ENCODE measurements at regions not wholly inside any gene's neighbourhood (a gene's known extent, or its start where the extent isn't known, plus 50 kb on each side); places are given as distances from the start of the nearest gene placed in this dataset.
"Not testable (repeated sequence)": the region's sequence is repeated elsewhere in the genome, so short reads cannot be mapped to it uniquely, and the experiment has no call there.

DNA sequence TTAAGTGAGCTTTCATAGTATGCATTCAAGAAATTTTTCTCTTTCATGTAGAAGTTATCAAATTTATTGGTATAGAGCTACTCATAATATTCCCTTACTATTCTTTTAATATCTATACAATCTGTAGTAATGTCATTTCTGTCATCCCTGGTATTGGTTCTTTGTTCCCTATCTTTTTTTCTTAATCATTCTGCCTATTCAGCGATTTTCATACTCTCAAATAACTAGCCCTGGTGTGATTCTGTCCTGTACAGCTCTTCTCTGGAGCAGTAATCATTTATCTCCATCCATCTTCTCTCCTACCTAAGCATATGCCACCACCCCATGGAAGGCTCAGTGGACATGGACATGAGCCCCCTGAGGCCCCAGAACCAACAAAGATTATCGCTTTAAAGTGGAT is 213.2 kb upstream of the NEBL start:
- Histone ChIP-seq H3K4me1 (ENCODE audit: control insufficient read depth, extremely low read depth, insufficient read depth, low read length) (no peaks in the 10 kb centered on the region), H3K4me3 (ENCODE audit: control insufficient read depth in 2 of 3, extremely low read depth in 1 of 3, insufficient read depth in 2 of 3, low read depth in 1 of 3, low read length in 3 of 3) (no peak overlapping the region), H3K9me1 (ENCODE audit: control insufficient read depth, extremely low read depth, insufficient read depth, low read length) (no peaks in the 10 kb centered on the region), H3K27ac (ENCODE audit: control insufficient read depth, insufficient read depth, low read length) (no peak overlapping the region), H3K27me3 (ENCODE audit: control insufficient read depth, extremely low read depth, insufficient read depth, low read length) (no peaks in the 10 kb centered on the region), H3K9ac (ENCODE audit: control insufficient read depth, extremely low read depth, insufficient read depth, low read length) (no peak overlapping the region), H3K36me3 (ENCODE audit: control insufficient read depth in 2 of 2, extremely low read depth in 1 of 2, insufficient read depth in 2 of 2, low read length in 2 of 2) (no peaks in the 10 kb centered on the region), H3K79me2 (ENCODE audit: control insufficient read depth, insufficient read depth, low read length) (no peaks in the 10 kb centered on the region), H4K20me1 (ENCODE audit: control insufficient read depth, extremely low read depth, insufficient read depth, low read length) (no peaks in the 10 kb centered on the region), H3K4me2 (ENCODE audit: control insufficient read depth, extremely low read depth, insufficient read depth, low read depth, low read length) (no peak overlapping the region), H3K9me3 (ENCODE audit: control insufficient read depth, low read depth, low read length) (no peaks in the 10 kb centered on the region), H2AFZ (ENCODE audit: control insufficient read depth, low read length) (no peak overlapping the region)
- FAIRE-seq = no peak
- dilution Hi-C loops (cut with MboI; ENCODE audit: extremely low pct_ligation_motif_present, low sequenced_read_pairs) = no loop called here
- DNase-seq (ENCODE audit: low read depth, low spot score) = no peak
- no peak for TF ChIP-seq EZH2 (IDR thresholded peaks at IDR 0.05; ENCODE audit: low read length)
- no peak for TF ChIP-seq CTCF (optimal IDR thresholded peaks at IDR 0.05 in 1 of 3, IDR thresholded peaks at IDR 0.05 in 1 of 3, conservative IDR thresholded peaks at IDR 0.05 in 1 of 3; ENCODE audit: extremely low read depth in 1 of 3, insufficient read depth in 2 of 3, low read length in 3 of 3)

GRCh38 chr10:21106931-21107330 is 209.8 kb upstream of the NEBL start:
- H3K36me3 ChIP-seq (ENCODE audit: control insufficient read depth in 2 of 2, extremely low read depth in 1 of 2, insufficient read depth in 2 of 2, low read length in 2 of 2); H3K79me2 ChIP-seq (ENCODE audit: control insufficient read depth, insufficient read depth, low read length); FAIRE-seq; DNase-seq (ENCODE audit: low read depth, low spot score); H3K9ac ChIP-seq (ENCODE audit: control insufficient read depth, extremely low read depth, insufficient read depth, low read length); dilution Hi-C loops (cut with MboI; ENCODE audit: extremely low pct_ligation_motif_present, low sequenced_read_pairs); H2AFZ ChIP-seq (ENCODE audit: control insufficient read depth, low read length); H3K9me1 ChIP-seq (ENCODE audit: control insufficient read depth, extremely low read depth, insufficient read depth, low read length); H3K27me3 ChIP-seq (ENCODE audit: control insufficient read depth, extremely low read depth, insufficient read depth, low read length); H4K20me1 ChIP-seq (ENCODE audit: control insufficient read depth, extremely low read depth, insufficient read depth, low read length); H3K9me3 ChIP-seq (ENCODE audit: control insufficient read depth, low read depth, low read length); H3K4me3 ChIP-seq (ENCODE audit: control insufficient read depth in 2 of 3, extremely low read depth in 1 of 3, insufficient read depth in 2 of 3, low read depth in 1 of 3, low read length in 3 of 3); H3K27ac ChIP-seq (ENCODE audit: control insufficient read depth, insufficient read depth, low read length); H3K4me1 ChIP-seq (ENCODE audit: control insufficient read depth, extremely low read depth, insufficient read depth, low read length); H3K4me2 ChIP-seq (ENCODE audit: control insufficient read depth, extremely low read depth, insufficient read depth, low read depth, low read length): not testable (repeated sequence)

DNA sequence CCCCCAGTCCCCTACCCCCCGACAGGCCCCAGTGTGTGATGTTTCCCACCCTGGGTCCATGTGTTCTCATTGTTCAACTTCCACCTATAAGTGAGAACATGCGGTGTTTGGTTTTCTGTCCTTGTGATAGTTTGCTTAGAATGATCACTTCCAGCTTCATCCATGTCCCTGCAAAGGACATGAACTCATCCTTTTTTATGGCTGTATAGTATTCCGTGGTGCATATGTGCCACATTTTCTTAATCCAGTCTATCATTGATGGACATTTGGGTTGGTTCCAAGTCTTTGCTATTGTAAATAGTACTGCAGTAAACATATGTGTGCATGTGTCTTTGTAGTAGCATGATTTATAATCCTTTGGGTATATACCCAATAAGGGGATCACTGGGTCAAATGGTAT is 208.2 kb upstream of the NEBL start:
- H3K79me2 ChIP-seq (ENCODE audit: control insufficient read depth, insufficient read depth, low read length); DNase-seq (ENCODE audit: low read depth, low spot score); H3K4me3 ChIP-seq (ENCODE audit: control insufficient read depth in 2 of 3, extremely low read depth in 1 of 3, insufficient read depth in 2 of 3, low read depth in 1 of 3, low read length in 3 of 3); H3K36me3 ChIP-seq (ENCODE audit: control insufficient read depth in 2 of 2, extremely low read depth in 1 of 2, insufficient read depth in 2 of 2, low read length in 2 of 2); H3K27ac ChIP-seq (ENCODE audit: control insufficient read depth, insufficient read depth, low read length); H2AFZ ChIP-seq (ENCODE audit: control insufficient read depth, low read length); H3K4me2 ChIP-seq (ENCODE audit: control insufficient read depth, extremely low read depth, insufficient read depth, low read depth, low read length); H3K27me3 ChIP-seq (ENCODE audit: control insufficient read depth, extremely low read depth, insufficient read depth, low read length); FAIRE-seq; H3K4me1 ChIP-seq (ENCODE audit: control insufficient read depth, extremely low read depth, insufficient read depth, low read length); H4K20me1 ChIP-seq (ENCODE audit: control insufficient read depth, extremely low read depth, insufficient read depth, low read length); dilution Hi-C loops (cut with MboI; ENCODE audit: extremely low pct_ligation_motif_present, low sequenced_read_pairs); H3K9me3 ChIP-seq (ENCODE audit: control insufficient read depth, low read depth, low read length); H3K9me1 ChIP-seq (ENCODE audit: control insufficient read depth, extremely low read depth, insufficient read depth, low read length); H3K9ac ChIP-seq (ENCODE audit: control insufficient read depth, extremely low read depth, insufficient read depth, low read length): not testable (repeated sequence)

Measured in keratinocyte (primary cell).